ENCODE measurements at regions not wholly inside any gene's neighbourhood (a gene's known extent, or its start where the extent isn't known, plus 50 kb on each side); places are given as distances from the start of the nearest gene placed in this dataset.
A peak's percentile ranks its signal among the peaks of the same experiment; 100 is the strongest.
"Not testable (repeated sequence)": the region's sequence is repeated elsewhere in the genome, so short reads cannot be mapped to it uniquely, and the experiment has no call there.

GRCh38 chr11:13216711-13217075, 60.9 kb upstream of the BMAL1 start:
- Histone ChIP-seq H3K4me1 (ENCODE audit: control insufficient read depth, insufficient read depth, low read length) (no peaks in the 10 kb centered on the region), H3K36me3 (ENCODE audit: control insufficient read depth in 2 of 2, insufficient read depth in 1 of 2, low read length in 2 of 2) (no peaks in the 10 kb centered on the region), H3K9me3 (ENCODE audit: control insufficient read depth, insufficient read depth, low read depth, low read length) (no peaks in the 10 kb centered on the region), H3K27ac (ENCODE audit: extremely low read depth, low read depth, low read length) (no peak overlapping the region), H3K4me3 (ENCODE audit: low read depth, low read length) (no peak overlapping the region)
- TF ChIP-seq ZNF391 (tag by site-specific recombination; IDR thresholded peaks at IDR 0.05; ENCODE audit: borderline replicate concordance, low read depth), result no peak
- TF ChIP-seq ZNF223 (tag by site-specific recombination; IDR thresholded peaks at IDR 0.05), result no peak
- TF ChIP-seq, protein P1, sequence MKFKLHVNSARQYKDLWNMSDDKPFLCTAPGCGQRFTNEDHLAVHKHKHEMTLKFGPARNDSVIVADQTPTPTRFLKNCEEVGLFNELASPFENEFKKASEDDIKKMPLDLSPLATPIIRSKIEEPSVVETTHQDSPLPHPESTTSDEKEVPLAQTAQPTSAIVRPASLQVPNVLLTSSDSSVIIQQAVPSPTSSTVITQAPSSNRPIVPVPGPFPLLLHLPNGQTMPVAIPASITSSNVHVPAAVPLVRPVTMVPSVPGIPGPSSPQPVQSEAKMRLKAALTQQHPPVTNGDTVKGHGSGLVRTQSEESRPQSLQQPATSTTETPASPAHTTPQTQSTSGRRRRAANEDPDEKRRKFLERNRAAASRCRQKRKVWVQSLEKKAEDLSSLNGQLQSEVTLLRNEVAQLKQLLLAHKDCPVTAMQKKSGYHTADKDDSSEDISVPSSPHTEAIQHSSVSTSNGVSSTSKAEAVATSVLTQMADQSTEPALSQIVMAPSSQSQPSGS (tag by site-specific recombination; IDR thresholded peaks at IDR 0.05; ENCODE audit: low read depth), result peak; percentile 79
- peak; percentile 86 for TF ChIP-seq ZNF629 (tag by site-specific recombination; IDR thresholded peaks at IDR 0.05)
- TF ChIP-seq YY2 (tag by site-specific recombination; IDR thresholded peaks at IDR 0.05), result 0 out of 2 replicates have a peak, but pooled peaks have one; percentile 18
- TF ChIP-seq ZNF335 (tag by site-specific recombination; conservative IDR thresholded peaks at IDR 0.05), result peak; percentile 74
- TF ChIP-seq ZNF623 (tag by site-specific recombination; IDR thresholded peaks at IDR 0.05), result no peak
- TF ChIP-seq ZNF600 (tag by site-specific recombination; IDR thresholded peaks at IDR 0.05), result peak; percentile 8; the same call in 1 of the 2 replicates
- peak; percentile 43; the same call in 1 of the 2 replicates for TF ChIP-seq ZEB2 (tag by site-specific recombination; IDR thresholded peaks at IDR 0.05)
- TF ChIP-seq ZNF692 (tag by site-specific recombination; IDR thresholded peaks at IDR 0.05), result 0 out of 2 replicates have a peak, but pooled peaks have one; percentile 17
- TF ChIP-seq, protein P2, sequence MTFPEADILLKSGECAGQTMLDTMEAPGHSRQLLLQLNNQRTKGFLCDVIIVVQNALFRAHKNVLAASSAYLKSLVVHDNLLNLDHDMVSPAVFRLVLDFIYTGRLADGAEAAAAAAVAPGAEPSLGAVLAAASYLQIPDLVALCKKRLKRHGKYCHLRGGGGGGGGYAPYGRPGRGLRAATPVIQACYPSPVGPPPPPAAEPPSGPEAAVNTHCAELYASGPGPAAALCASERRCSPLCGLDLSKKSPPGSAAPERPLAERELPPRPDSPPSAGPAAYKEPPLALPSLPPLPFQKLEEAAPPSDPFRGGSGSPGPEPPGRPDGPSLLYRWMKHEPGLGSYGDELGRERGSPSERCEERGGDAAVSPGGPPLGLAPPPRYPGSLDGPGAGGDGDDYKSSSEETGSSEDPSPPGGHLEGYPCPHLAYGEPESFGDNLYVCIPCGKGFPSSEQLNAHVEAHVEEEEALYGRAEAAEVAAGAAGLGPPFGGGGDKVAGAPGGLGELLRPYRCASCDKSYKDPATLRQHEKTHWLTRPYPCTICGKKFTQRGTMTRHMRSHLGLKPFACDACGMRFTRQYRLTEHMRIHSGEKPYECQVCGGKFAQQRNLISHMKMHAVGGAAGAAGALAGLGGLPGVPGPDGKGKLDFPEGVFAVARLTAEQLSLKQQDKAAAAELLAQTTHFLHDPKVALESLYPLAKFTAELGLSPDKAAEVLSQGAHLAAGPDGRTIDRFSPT (tag by site-specific recombination; IDR thresholded peaks at IDR 0.05), result peak; percentile 7; the same call in 1 of the 2 replicates
- TF ChIP-seq KLF7 (tag by site-specific recombination; IDR thresholded peaks at IDR 0.05; ENCODE audit: borderline replicate concordance), result no peak
- ChIA-PET CTCF (interaction anchor here (0.6 to 5.6 kb wide), 9 partner anchors 19 to 682 kb away, joined by 3 to 46 read pairs (median 4); no protein-coding TSS in a partner anchor), POLR2A (interaction anchor here (0.8 to 1.4 kb wide), 2 partner anchors 44 to 246 kb away, joined by 3 to 5 read pairs; partner anchors contain the start of gene BTBD10)

- POLR2A ChIA-PET; H3K4me3 ChIP-seq (ENCODE audit: low read depth, low read length); H3K9me3 ChIP-seq (ENCODE audit: control insufficient read depth, insufficient read depth, low read depth, low read length); H3K4me1 ChIP-seq (ENCODE audit: control insufficient read depth, insufficient read depth, low read length); H3K36me3 ChIP-seq (ENCODE audit: control insufficient read depth in 2 of 2, insufficient read depth in 1 of 2, low read length in 2 of 2); H3K27ac ChIP-seq (ENCODE audit: extremely low read depth, low read depth, low read length): not testable (repeated sequence)
- peak; percentile 80 for TF ChIP-seq ZNF146 (tag by site-specific recombination; IDR thresholded peaks at IDR 0.05)
- CTCF ChIA-PET, result interaction anchor here (0.7 to 5.6 kb wide), 3 partner anchors 13 to 388 kb away, joined by 3 to 46 read pairs (median 3); no protein-coding TSS in a partner anchor
Observed at GRCh38 chr11:13218685-13219084, 58.9 kb upstream of the BMAL1 start.

DNA sequence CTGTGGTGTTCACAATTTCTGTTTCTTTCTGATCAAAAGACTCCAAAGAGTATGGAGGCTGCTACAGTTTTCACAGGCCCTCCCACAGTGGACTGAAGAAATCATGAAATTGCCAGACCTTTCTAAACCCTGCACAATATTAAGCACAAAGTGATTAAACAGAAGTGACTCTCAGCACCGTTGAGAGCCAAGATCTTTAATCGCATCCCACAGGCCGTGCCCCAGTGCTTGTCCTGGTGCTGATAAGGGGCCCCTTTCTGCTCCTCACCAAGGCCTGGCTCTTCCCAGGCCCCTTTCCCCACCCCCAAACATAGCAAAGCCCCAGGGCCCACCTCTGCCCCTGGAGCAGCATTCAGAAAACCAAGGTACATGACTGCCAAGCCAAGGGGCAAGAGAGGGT, 57.4 kb upstream of the BMAL1 start:
- H3K36me3 ChIP-seq (ENCODE audit: control insufficient read depth in 2 of 2, insufficient read depth in 1 of 2, low read length in 2 of 2), result no peaks in the 10 kb centered on the region
- H3K4me1 ChIP-seq (ENCODE audit: control insufficient read depth, insufficient read depth, low read length), result no peaks in the 10 kb centered on the region
- no peak overlapping the region for H3K27ac ChIP-seq (ENCODE audit: extremely low read depth, low read depth, low read length)
- CTCF ChIA-PET, result no interaction called here
- no peaks in the 10 kb centered on the region for H3K9me3 ChIP-seq (ENCODE audit: control insufficient read depth, insufficient read depth, low read depth, low read length)
- TF ChIP-seq ZNF645 (tag by site-specific recombination; IDR thresholded peaks at IDR 0.05) (no peak), SETDB1 (IDR thresholded peaks at IDR 0.05; ENCODE audit: insufficient read length, low read length) (no peak), REST (tag by site-specific recombination; IDR thresholded peaks at IDR 0.05) (no peak), ZNF37A (tag by site-specific recombination; IDR thresholded peaks at IDR 0.05) (no peak), ZNF394 (tag by site-specific recombination; IDR thresholded peaks at IDR 0.05; ENCODE audit: borderline replicate concordance) (no peak), ZNF658 (tag by site-specific recombination; IDR thresholded peaks at IDR 0.05) (no peak), ZNF155 (tag by site-specific recombination; IDR thresholded peaks at IDR 0.05) (no peak), ZNF660 (tag by site-specific recombination; IDR thresholded peaks at IDR 0.05) (no peak), OVOL3 (tag by site-specific recombination; IDR thresholded peaks at IDR 0.05) (no peak), ZFP3 (tag by site-specific recombination; IDR thresholded peaks at IDR 0.05; ENCODE audit: low read depth) (no peak)
- POLR2A ChIA-PET, result no interaction called here
- no peak overlapping the region for H3K4me3 ChIP-seq (ENCODE audit: low read depth, low read length)

Data from HEK293 (cell line).